Globus pallidus (tissue), 1 donor: ENCODE measurements at regions not wholly inside any gene's neighbourhood (a gene's known extent, or its start where the extent isn't known, plus 50 kb on each side); places are given as distances from the start of the nearest gene placed in this dataset.
"Not testable (repeated sequence)": the region's sequence is repeated elsewhere in the genome, so short reads cannot be mapped to it uniquely, and the experiment has no call there.

Experiments used
- DNase-seq: peaks from one replicate; pipeline ENCODE4 v3.0.0-alpha.2; 2015; ENCODE audit warnings: low spot score

DNA sequence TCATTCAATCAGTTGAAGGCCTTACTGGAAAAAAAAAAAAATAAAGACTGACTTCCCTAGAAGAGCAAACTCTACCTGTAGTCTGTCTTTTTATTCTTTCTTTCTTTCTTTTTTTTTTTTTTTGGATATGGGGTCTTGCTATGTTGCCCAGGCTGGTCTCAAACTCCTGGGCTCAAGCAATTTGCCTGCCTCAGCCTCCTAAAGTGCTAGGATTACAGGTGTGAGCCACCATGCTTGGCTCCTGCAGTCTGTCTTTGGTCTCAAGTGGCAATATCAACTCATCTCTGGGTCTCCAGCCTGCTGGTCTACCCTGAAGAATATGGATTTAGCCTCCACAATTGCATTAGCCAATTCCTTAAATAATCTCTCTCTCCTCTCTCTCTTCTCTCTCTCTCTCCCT is 167.7 kb upstream of the P2RY1 start:
- no peak for DNase-seq

- DNase-seq = no peak
These were observed 165.4 kb upstream of the P2RY1 start for GRCh38 chr3:152669560-152669959.

DNA sequence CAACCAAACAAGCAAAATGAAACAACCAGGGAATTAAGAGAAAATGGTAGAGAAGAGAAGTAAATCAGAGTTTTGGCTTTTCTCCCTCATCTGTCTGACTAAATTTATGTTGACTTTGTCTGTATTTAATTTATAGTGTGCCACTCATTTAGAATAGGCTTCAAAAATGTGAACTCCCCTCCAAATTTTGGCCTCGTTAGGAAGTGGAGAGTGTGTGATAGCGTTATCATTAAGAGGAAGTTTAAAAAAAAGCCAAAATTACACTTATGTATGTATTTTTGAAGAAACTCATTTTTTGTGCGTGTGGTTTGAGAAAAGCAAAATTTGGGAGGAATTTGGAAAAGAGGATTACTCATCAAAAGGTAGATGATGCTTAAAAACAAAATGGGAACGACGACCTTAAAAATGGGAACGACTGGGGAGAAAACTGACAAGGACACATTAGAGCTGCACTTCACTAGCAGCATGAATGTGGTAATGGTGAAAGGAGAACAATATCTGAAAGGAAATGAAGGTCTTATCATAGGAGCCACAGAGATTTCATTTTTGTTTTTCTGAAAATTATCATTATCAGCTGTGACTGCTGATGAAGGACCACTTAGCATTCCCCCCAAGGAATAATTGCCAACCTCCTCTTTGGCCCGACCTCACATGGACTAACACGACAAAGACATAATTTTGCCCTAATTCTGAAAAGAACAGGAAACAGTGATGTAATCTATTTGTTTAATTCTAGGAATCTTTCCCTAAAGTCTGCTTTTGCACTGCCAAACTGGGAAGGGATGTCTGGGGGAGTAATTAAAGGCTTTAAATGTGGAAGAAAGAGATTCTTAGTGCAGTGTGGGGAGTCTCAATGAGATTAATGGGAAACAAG is 163.2 kb upstream of the P2RY1 start:
- DNase-seq = no peak

DNA sequence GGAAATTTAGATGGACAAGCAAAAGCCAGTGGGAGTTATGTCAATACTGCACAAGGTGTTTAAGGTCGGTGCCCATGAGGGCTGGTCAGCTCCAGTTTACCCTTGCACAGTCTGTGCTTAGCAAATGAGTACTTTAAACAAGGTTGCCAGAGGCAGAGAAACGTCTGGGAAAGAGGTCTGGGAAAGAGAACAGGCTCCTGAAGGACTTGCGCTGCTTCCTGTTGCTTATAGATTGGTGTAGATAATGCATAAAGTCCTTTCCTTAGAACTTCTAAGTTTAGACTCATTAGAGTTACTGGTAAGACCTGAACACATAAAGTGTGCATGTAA is 162.6 kb upstream of the P2RY1 start:
- no peak for DNase-seq

DNA sequence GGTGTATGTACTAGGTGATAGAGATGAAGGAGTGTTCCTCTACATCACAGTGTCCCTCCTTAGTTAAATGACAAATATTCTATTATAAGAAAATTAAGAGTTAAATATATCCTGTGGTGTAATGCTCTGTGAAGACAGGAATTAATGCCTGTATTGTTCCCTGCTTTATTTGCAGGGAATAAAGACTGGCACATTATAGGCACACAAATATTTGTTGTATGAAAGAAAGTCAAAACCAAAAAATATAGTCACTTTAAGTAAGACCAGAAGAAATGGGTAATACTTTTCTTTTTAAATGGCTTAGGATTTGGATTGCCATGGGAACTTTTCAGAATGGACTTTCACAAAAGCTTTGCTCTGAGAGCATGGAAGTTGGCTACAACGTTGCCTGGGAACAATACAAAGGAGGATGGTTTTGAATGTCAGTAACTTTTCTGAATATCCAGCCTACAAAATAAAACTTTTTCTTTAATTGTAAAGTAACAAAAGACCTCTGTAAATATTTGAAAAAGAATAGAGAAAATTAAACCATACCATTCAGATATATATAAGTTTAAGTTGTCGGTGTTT is 158.0 kb upstream of the P2RY1 start:
- DNase-seq = peak; percentile 42

DNA sequence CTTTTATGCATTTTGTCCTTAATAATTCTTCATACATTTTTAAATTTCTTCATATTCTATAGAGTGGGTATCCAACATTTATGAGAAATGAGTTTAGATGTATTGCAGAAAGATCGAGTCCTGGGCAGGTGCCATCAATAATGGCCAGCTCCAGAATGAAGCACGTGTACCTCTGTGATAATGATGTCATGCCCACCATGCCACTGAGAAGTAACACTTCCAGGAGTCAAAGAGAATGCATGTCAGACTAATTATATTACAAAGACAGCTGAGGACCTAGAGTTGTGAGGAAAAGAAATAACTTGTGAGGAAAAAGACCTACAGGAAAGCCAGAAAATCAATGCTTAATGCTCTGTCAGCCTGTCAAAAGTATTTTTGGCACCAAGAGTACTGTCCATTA is 157.4 kb upstream of the P2RY1 start:
- DNase-seq = no peak

- DNase-seq = no peak
These were observed 152.5 kb upstream of the P2RY1 start for GRCh38 chr3:152682477-152682876.

DNA sequence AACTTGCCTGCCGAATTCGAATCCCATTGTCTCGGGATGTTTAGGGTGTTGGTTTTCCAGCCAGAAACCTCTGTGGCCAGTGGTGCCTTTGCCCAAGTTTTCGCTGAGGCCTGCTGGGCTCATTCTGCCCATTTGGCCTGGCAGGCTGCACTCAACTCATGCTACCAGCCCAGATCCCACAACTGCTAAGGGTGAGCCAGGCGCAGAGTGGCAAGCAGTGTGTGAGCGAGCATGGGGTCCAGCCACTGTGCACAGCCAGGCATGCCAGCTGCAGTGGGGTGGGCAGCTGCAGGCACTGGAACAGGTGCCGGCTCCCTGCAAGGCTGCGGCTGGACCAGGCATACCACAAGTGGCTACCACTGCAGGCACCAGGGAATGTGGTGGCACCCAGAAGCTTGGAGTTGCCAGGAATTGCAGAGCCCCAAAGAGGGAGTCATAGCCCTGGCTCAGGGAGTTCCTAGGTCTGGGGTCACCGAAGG is 151.4 kb upstream of the P2RY1 start:
- no peak for DNase-seq

DNA sequence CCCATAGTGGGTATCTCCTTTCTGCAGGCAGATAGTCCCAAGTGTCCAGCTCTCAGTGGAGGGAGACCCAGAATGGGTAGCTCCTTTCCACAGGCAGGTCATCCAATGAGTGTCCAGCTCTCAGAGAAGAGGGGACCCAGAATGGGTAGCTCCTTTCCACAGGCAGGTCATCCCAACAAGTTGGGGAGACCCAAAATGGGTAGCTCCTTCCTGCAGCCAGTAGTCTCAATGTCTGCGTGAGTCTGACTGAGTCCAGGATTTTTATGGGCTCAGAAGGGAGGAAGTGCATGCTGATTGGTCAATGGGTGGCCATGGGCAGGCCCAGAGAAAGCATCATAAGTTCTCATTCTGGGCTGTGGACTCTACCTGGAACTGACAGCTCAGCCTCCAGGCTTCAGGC is 150.7 kb upstream of the P2RY1 start:
- DNase-seq = no peak

DNA sequence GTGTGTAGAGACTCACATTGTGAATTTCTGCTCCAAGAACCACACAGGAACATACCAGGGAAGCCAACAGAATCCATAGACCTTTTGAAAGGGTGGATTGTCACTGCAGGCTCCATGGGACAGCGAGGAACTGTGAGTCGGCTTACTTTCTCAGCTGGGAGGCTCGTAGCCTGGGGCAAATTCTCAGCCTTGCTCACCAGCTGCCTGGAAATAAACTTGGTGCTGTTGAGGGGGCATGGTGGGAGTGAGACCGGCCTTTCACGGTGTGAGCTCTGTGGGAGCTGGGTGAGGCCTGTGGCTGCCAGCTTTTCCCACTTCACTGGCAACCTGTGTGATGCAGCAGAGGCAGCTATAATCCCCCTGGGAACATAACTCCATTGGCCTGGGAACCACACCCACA is 146.6 kb upstream of the P2RY1 start:
- no peak for DNase-seq

DNA sequence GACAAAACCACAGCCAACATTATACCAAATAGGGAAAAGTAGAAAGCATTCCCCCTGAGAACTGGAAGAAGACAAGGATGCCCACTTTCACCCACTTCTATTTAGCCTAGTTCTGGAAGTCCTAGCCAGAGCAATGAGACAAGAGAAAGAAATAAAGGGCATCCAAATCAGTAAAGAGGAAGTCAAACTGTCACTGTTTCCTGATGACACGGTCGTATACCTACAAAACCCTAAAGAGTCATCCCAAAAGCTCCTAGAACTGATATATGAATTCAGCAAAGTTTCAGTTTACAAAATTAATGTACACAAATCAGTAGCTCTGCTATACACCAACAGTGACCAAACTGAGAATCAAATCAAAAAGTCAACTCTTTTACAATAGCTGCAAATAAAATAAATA is 142.6 kb upstream of the P2RY1 start:
- DNase-seq = not testable (repeated sequence)

GRCh38 chr3:152693521-152694250 is 141.2 kb upstream of the P2RY1 start:
- not testable (repeated sequence) for DNase-seq

DNA sequence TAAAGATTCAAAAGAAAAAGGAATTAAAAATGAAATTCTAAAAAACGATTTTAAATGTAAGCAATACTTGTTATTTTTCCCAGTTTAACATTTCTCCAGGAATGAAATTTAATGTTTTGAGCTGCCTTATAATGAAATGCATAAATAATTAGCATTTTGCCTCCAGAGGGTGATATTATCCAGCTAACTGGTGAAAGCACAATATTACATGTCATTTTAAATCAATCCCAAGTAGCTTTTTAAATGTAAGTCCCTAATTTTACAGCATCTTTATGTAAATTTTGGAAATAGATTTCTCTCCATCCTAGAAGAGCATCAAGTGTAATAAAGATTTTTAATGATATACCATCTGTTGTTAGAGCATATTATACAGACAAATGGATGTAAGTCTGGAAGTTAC is 139.1 kb upstream of the P2RY1 start:
- DNase-seq = no peak

DNA sequence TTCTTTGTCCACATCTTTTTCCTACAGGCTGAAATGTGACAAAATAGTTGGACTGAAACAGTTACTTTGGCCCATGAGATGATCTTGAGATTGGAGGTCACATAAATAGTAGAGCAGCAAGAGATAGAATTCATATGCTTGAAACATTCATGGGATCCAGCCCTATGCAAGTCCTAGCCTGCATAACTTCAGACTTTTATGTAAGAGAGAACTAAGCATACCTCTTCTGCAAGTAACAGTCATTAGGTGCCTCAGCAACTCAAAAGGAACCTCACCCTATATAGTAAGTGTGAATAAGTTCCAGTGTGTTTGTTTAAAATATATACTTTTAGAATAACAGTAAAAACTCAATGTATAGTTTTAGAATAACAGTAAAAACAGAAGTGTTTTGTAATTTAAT is 138.0 kb upstream of the P2RY1 start:
- DNase-seq = no peak

GRCh38 chr3:152703245-152703890 is 131.6 kb upstream of the P2RY1 start:
- no peak for DNase-seq

DNA sequence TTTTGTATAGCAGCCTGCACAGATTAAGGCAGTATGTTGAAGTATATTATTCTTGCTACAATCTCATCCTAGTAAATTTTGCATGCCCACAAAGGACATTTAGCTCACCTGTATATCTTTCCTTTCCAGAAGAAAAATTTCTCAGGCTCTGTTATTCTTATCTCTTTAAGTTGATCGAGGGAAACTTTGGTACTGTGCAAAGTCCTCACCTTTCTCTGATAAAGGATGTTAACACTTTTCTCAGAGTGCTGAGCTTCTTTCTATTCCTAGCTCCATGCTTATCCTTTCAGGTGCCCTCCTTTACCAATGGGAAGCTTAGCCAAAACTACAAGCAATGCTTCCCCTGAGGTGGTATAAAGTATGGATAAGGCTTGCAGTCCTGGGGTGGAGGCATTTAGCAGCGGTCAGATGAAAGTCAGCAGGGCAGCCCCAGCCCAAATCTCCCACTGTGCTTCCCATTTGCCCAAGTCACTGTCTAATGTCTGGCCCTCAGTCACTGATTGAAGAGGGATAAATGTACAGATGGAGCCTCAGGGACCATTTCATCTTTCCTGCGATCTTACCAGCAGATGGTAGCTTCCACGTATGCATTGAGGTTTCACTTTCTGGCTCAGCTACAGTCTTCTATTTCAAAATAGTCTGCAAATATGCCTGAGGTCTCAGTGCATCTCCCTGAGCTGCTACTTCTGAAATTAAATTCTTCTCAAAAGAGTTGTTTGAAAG is 127.8 kb upstream of the P2RY1 start:
- no peak for DNase-seq

DNA sequence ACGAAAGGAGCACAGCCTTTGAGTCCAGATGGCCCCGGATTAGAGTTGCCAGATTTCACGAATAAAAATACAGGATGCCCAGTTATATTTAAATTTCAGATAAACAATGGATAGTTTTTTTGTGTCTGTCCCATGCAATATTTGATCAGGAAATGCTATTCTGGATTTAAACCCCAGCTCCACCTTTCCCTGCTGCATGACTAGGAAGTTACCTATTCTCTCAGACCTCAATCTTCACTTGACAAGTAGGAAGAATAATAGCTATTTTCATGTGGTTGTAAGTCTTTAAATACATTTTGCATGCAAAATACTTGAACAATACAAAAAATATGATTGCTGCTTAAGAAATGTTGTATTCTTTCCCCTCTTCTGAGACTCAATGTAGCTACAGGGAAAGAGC is 125.3 kb upstream of the P2RY1 start:
- no peak for DNase-seq

GRCh38 chr3:152710549-152710948 is 124.4 kb upstream of the P2RY1 start:
- no peak for DNase-seq

DNA sequence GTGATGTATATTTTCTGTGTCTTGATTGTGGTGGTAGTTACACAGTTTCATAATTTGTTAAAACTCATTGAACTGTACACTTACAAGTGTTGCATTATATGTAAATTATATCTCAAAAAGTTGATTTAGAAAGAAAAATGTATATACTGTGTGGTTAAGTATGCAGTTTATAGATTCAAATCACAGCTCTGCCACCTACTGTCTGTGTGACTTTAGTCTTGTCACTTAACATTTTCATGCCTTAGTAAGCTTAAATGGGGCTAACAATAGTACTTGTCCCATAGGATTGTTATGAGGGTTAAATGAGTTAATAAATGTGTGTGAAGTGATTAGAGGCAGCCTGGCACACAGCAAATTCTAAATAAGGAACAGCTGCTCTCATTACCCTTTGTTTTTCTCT is 120.9 kb upstream of the P2RY1 start:
- no peak for DNase-seq

DNA sequence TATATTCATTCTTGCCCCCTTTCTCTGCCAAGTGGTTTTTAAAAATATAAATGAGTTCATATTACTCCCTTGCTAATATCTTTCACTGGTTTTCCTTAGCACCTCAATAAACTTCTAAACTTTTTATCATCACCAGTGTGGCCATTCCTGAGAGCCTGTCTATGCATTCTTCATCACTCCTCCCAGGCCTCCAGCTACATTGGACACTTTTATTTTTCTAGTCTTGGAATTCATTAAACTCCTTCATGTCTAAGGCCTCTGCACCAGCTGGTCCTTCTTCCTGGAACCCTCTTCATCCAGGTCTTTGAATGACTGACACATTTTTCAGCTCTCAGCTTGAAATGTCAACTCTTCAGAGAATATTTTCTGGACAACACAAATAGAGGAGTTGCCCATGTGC is 120.4 kb upstream of the P2RY1 start:
- DNase-seq = no peak

DNA sequence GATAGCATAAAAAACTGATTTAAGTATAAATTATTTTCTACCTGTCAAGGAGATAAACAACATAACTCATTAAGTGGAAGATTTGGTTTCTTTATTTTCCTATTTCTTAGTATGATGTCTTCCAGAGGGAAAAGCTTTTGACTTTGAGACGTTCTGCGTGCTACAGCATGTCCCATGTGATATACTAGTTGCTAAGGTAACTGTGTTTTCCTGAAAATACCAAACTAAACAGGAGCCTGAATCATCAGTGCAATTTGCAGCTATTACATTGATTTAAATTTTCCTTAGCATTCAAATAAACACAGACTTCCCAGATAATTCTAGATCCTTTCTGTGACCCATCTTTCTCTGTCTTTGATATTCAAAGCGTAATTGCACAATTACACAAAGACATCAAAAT is 117.7 kb upstream of the P2RY1 start:
- no peak for DNase-seq

DNA sequence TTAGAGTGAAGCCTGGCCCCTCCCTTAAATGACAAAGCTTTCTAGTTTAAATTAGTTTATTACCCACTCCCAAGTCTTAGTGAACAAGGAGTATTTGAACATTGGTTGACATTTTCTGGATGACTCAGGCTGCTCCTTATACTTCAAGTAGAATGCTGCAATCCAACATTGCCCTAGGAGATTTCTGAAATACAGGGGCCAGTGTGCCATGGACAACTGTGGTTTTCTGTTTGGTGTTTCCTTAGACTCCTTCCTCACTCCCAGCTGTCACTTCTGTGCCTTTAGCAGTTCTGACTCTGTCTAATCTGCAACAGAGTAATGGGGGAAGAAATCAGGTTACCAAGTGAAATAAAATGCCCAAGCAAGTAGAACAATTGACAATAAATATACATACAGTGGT is 116.1 kb upstream of the P2RY1 start:
- no peak for DNase-seq
